Neural progenitor cell (in vitro differentiated cells): ENCODE measurements at regions not wholly inside any gene's neighbourhood (a gene's known extent, or its start where the extent isn't known, plus 50 kb on each side); places are given as distances from the start of the nearest gene placed in this dataset.

ENCODE experiments used
- EZH2 ChIP-seq: fragments of 200-600 bp; sonication (generic); IDR thresholded peaks from 2 replicates; pipeline ENCODE4 v1.6.1; 2017; ENCODE audit warnings: antibody characterized with exemption, mild to moderate bottlenecking, moderate library complexity
- TF ChIP-seq, protein P1 (sequence below): fragments of 200-600 bp; sonication (generic); IDR thresholded peaks from 2 replicates; pipeline ENCODE4 v1.5.1; 2017; ENCODE audit warnings: antibody characterized with exemption, mild to moderate bottlenecking

DNA sequence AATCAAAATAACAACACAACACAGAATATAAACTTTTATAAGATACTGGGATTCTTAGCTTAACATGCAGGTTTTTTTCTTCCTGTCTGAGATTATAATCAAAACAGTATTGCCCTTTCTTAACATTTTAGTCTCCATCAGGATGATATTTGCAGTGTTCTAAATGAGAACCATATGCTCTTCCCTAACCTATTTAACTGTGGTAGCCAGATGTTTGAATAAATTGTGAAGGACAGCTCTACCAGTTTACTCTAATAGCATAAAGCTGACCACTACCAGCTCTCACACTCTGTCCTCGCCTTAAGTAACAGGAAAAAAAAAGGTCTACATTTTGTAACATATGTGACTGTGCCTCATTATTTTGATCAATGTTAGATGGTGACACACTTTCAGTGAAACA, 618.7 kb upstream of the SGCG start:
- TF ChIP-seq, protein P1, sequence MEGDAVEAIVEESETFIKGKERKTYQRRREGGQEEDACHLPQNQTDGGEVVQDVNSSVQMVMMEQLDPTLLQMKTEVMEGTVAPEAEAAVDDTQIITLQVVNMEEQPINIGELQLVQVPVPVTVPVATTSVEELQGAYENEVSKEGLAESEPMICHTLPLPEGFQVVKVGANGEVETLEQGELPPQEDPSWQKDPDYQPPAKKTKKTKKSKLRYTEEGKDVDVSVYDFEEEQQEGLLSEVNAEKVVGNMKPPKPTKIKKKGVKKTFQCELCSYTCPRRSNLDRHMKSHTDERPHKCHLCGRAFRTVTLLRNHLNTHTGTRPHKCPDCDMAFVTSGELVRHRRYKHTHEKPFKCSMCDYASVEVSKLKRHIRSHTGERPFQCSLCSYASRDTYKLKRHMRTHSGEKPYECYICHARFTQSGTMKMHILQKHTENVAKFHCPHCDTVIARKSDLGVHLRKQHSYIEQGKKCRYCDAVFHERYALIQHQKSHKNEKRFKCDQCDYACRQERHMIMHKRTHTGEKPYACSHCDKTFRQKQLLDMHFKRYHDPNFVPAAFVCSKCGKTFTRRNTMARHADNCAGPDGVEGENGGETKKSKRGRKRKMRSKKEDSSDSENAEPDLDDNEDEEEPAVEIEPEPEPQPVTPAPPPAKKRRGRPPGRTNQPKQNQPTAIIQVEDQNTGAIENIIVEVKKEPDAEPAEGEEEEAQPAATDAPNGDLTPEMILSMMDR = no peak
- no peak for TF ChIP-seq EZH2
